ENCODE measurements at regions not wholly inside any gene's neighbourhood (a gene's known extent, or its start where the extent isn't known, plus 50 kb on each side); places are given as distances from the start of the nearest gene placed in this dataset.

DNA sequence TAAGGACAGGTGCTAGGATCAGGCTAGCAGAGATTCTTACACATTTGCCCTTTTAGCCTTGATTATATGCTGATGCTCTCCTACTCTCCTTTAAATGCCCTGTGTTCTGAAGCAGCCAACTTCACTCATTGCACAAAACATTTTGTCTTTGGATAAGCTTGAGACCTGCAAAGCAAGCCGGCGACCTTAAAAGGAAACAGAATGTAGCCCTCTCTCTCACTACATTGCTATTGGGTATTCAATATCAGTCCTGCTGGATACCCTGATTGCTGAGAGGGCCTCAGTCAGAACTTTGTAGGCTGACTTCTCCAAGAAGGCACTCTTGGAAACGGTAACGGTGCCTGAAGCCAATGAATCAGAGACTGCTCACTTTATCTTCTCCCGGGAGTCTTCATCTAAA lies 528.9 kb downstream of the DTWD2 start:
- no peak overlapping the region for H3K18ac ChIP-seq (ENCODE audit: insufficient read length, low read depth, low read length)
- H3K14ac ChIP-seq (ENCODE audit: insufficient read depth, low read length) = no peak overlapping the region
- no peak overlapping the region for H2AFZ ChIP-seq (ENCODE audit: low read length)
- H4K8ac ChIP-seq (replicated peaks; ENCODE audit: insufficient read length, low read depth, low read length) = no peak overlapping the region
- H3K4ac ChIP-seq (ENCODE audit: low read depth, low read length) = no peak overlapping the region
- H3K23me2 ChIP-seq (ENCODE audit: insufficient read length, low read depth, low read length, poor library complexity, severe bottlenecking) = no peaks in the 10 kb centered on the region
- no peak overlapping the region for H4K91ac ChIP-seq (ENCODE audit: insufficient read length, low read depth, low read length)
- TF ChIP-seq, protein P1, sequence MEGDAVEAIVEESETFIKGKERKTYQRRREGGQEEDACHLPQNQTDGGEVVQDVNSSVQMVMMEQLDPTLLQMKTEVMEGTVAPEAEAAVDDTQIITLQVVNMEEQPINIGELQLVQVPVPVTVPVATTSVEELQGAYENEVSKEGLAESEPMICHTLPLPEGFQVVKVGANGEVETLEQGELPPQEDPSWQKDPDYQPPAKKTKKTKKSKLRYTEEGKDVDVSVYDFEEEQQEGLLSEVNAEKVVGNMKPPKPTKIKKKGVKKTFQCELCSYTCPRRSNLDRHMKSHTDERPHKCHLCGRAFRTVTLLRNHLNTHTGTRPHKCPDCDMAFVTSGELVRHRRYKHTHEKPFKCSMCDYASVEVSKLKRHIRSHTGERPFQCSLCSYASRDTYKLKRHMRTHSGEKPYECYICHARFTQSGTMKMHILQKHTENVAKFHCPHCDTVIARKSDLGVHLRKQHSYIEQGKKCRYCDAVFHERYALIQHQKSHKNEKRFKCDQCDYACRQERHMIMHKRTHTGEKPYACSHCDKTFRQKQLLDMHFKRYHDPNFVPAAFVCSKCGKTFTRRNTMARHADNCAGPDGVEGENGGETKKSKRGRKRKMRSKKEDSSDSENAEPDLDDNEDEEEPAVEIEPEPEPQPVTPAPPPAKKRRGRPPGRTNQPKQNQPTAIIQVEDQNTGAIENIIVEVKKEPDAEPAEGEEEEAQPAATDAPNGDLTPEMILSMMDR (conservative IDR thresholded peaks at IDR 0.05) = no peak
- Mint-ChIP-seq H3K4me1 (peaks cover 14 to 18% of the 10 kb centered on the region in 2 experiments), H3K4me3 (no peak overlapping the region), H3K27me3 (ENCODE audit: low read depth) (no peaks in the 10 kb centered on the region), H3K36me3 (ENCODE audit: insufficient read depth in 1 of 3, low read depth in 3 of 3) (peaks cover 0 to 5% (median 0%) of the 10 kb centered on the region in 3 experiments; a peak in 2 of 7 replicates), H3K9me3 (no peaks in the 10 kb centered on the region; a peak in 1 of 5 replicates), H3K27ac (peak overlapping the region in 1 of 3 experiments; percentile 15; a peak in 1 of 7 replicates)
- H3K23ac ChIP-seq (ENCODE audit: insufficient read length, low read depth, low read length) = no peak overlapping the region
- no CpG with 5 or more reads among the region's 5 CpGs for whole genome bisulfite sequencing (ENCODE audit: extremely low coverage, insufficient read length, low lambda C conversion rate)
- no peak overlapping the region for H3T11ph ChIP-seq (ENCODE audit: low read length)
- no peak for DNase-seq
- H2BK12ac ChIP-seq (ENCODE audit: insufficient read length, low read depth, low read length) = no peak overlapping the region
- H3K27me3 ChIP-seq (ENCODE audit: insufficient read depth, low read length) = no peaks in the 10 kb centered on the region
- H3K9ac ChIP-seq (ENCODE audit: extremely low read depth, insufficient read length, low read length) = no peak overlapping the region
- no peak overlapping the region for H2BK20ac ChIP-seq (ENCODE audit: low read depth, low read length, poor library complexity, severe bottlenecking)
- H2BK120ac ChIP-seq (ENCODE audit: low read depth, low read length, poor library complexity, severe bottlenecking) = no peak overlapping the region
- H3K9me3 ChIP-seq (ENCODE audit: control insufficient read depth, low read depth, low read length) = no peaks in the 10 kb centered on the region
- no peak overlapping the region for H3K27ac ChIP-seq (ENCODE audit: insufficient read length, low read depth, low read length)
- no peaks in the 10 kb centered on the region for H3K79me1 ChIP-seq (ENCODE audit: insufficient read depth, low read depth, low read length, poor library complexity, severe bottlenecking)
- no peak overlapping the region for H2BK5ac ChIP-seq (ENCODE audit: insufficient read length, low read length)
- no peak overlapping the region for H2AK5ac ChIP-seq (ENCODE audit: insufficient read length, low read length)
- no peak overlapping the region for H4K5ac ChIP-seq (ENCODE audit: insufficient read length, low read depth, low read length)
- no peaks in the 10 kb centered on the region for H3K4me1 ChIP-seq (ENCODE audit: insufficient read depth, low read length)
- no peak overlapping the region for H2BK15ac ChIP-seq (ENCODE audit: low read depth, low read length)
- H3K4me2 ChIP-seq (ENCODE audit: insufficient read depth, insufficient read length, low read length) = no peak overlapping the region
- no peak overlapping the region for H3K56ac ChIP-seq (ENCODE audit: insufficient read length, low read depth, low read length)
- H4K20me1 ChIP-seq (ENCODE audit: control insufficient read depth, insufficient read depth, insufficient read length) = no peaks in the 10 kb centered on the region
- no peaks in the 10 kb centered on the region; the same call in 1 of the 2 replicates for H3K79me2 ChIP-seq (ENCODE audit: insufficient read depth, low read length)
